ENCODE measurements at regions not wholly inside any gene's neighbourhood (a gene's known extent, or its start where the extent isn't known, plus 50 kb on each side); places are given as distances from the start of the nearest gene placed in this dataset.

DNA sequence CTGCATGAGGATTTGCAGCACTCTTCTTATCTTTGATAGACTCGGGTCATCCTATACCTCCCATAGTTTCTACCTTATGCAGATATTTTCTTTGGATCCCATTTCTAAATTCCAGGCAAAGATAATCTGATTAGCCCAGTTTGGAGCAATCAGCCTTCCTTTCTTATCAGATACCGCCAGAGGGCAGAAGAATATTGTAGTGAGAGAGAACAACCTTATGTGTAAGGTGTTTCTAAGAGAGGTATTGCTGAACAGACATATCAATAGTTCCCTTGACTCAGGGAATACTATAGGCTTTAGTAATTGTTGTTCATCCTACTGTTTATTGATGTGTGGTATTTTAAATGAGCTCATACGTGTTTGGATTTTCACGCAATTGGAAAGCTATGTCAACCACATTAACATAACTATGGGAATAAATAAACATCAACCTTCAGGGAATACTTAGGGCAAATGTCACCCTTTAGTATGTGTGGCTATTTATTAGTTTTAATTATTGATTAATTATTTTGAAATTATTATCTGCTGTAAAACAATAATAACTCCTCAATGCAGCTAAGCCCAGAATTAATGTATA lies 1435.2 kb upstream of the CDH9 start:
- Histone ChIP-seq H3K4me3 (no peak overlapping the region), H3K27ac (no peak overlapping the region), H3K9me3 (no peaks in the 10 kb centered on the region), H3K27me3 (no peaks in the 10 kb centered on the region), H3K36me3 (no peaks in the 10 kb centered on the region), H3K4me1 (no peaks in the 10 kb centered on the region)
- intact Hi-C loops (cut with DNase I; ENCODE audit: low total_unique reads): no loop called here
- no peak for DNase-seq (ENCODE audit: low spot score in 2 of 2)
- no peak for TF ChIP-seq POLR2AphosphoS5 (IDR thresholded peaks at IDR 0.05)
- no peak for TF ChIP-seq POLR2A (IDR thresholded peaks at IDR 0.05)
- TF ChIP-seq, protein P1, sequence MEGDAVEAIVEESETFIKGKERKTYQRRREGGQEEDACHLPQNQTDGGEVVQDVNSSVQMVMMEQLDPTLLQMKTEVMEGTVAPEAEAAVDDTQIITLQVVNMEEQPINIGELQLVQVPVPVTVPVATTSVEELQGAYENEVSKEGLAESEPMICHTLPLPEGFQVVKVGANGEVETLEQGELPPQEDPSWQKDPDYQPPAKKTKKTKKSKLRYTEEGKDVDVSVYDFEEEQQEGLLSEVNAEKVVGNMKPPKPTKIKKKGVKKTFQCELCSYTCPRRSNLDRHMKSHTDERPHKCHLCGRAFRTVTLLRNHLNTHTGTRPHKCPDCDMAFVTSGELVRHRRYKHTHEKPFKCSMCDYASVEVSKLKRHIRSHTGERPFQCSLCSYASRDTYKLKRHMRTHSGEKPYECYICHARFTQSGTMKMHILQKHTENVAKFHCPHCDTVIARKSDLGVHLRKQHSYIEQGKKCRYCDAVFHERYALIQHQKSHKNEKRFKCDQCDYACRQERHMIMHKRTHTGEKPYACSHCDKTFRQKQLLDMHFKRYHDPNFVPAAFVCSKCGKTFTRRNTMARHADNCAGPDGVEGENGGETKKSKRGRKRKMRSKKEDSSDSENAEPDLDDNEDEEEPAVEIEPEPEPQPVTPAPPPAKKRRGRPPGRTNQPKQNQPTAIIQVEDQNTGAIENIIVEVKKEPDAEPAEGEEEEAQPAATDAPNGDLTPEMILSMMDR (IDR thresholded peaks at IDR 0.05): no peak

DNA sequence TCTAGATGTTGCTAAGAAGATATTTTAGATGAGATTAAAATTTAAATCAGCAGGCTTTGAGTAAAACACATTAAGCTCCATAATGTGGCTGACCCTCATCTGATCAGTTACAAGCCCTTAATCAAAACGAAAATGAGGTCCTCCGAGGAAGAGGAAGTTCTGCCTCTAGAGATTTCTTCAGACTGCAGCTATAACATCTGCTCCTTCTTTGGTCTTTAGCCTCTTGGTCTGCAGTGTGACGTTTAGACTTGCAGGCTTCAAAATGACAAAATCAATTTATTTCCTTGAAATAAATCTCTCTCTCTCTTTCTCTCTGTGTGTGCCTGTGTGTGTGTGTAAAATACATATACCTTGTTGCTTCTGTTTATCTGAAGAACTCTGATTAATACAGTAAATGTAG lies 1429.8 kb upstream of the CDH9 start:
- Histone ChIP-seq H3K27me3 (no peaks in the 10 kb centered on the region), H3K36me3 (no peaks in the 10 kb centered on the region), H3K27ac (no peak overlapping the region), H3K4me1 (no peaks in the 10 kb centered on the region), H3K9me3 (no peaks in the 10 kb centered on the region), H3K4me3 (no peak overlapping the region)
- TF ChIP-seq, protein P1 (IDR thresholded peaks at IDR 0.05): no peak
- TF ChIP-seq POLR2A (IDR thresholded peaks at IDR 0.05): no peak
- no peak for TF ChIP-seq POLR2AphosphoS5 (IDR thresholded peaks at IDR 0.05)
- no peak for DNase-seq (ENCODE audit: low spot score in 2 of 2)
- intact Hi-C loops (cut with DNase I; ENCODE audit: low total_unique reads): no loop called here

DNA sequence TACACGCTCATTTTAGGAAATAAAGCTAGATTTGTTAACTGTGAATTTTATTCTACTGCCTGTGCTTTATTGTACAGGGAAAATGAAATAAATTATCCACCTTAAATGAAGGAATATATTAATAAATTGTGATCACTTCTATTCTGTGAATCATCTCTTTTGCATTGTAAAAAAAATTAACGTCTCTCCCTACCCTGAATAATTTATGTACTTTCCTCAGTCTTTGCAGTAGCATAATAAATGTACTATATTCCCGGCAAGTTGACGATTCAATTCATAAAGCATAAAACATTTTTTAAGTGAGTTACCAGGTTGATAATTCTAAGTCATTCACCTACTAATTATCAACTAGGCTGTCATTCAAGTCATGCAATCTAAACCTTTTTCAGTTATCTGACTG lies 1425.3 kb upstream of the CDH9 start:
- no peaks in the 10 kb centered on the region for H3K27me3 ChIP-seq
- H3K36me3 ChIP-seq: no peaks in the 10 kb centered on the region
- H3K9me3 ChIP-seq: no peaks in the 10 kb centered on the region
- TF ChIP-seq, protein P1 (IDR thresholded peaks at IDR 0.05): no peak
- H3K27ac ChIP-seq: no peak overlapping the region
- H3K4me1 ChIP-seq: no peaks in the 10 kb centered on the region
- no peak overlapping the region for H3K4me3 ChIP-seq
- no peak for DNase-seq (ENCODE audit: low spot score in 2 of 2)
- intact Hi-C loops (cut with DNase I; ENCODE audit: low total_unique reads): no loop called here

DNA sequence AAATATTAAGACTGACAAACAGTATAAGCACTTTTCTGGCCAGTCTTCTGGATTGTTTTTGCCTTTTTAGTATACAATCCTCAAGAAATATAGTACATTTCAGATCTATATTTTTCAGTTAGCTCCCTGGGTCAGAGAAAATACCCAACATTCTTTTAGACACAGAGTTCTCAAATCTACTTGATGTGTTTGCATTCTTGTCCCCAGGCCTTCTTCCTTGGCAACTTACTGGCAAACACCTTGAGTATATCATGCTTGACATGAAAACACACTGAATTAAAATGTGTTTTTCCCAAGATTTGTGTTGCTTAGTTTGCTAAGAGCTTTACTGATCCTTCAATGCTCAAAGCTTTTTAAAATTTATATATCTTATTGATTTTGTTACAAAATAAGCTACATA lies 1413.1 kb upstream of the CDH9 start:
- H3K27ac ChIP-seq: no peak overlapping the region
- H3K36me3 ChIP-seq: no peaks in the 10 kb centered on the region
- peaks cover 0 to 7% of the 10 kb centered on the region in 2 donors for H3K9me3 ChIP-seq
- no peak for TF ChIP-seq POLR2A (IDR thresholded peaks at IDR 0.05)
- TF ChIP-seq, protein P1 (IDR thresholded peaks at IDR 0.05): no peak
- TF ChIP-seq POLR2AphosphoS5 (IDR thresholded peaks at IDR 0.05): no peak
- H3K4me3 ChIP-seq: no peak overlapping the region
- intact Hi-C loops (cut with DNase I; ENCODE audit: low total_unique reads): no loop called here
- H3K4me1 ChIP-seq: no peaks in the 10 kb centered on the region
- DNase-seq (ENCODE audit: low spot score in 2 of 2): no peak
- H3K27me3 ChIP-seq: no peaks in the 10 kb centered on the region

DNA sequence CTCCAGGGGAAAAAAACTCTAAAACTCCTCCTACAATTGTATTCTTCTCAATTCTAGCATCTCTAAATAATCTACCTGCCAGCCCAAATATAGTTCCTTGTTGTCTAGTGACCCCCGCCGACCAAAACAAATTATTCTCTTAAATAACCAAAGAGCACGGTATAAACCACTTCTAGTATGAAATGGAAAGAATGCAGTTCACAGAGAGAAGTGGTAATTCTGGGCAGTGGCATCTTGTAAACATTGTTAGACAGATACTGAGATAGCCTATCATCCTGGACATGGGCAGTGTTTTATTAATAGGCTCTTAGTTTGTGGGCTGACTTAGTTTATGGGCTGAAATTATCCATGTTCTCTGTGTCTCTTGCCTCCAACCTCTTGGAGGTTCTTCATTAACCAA lies 1412.6 kb upstream of the CDH9 start:
- Histone ChIP-seq H3K9me3 (peaks cover 5 to 12% of the 10 kb centered on the region in 2 donors), H3K36me3 (no peaks in the 10 kb centered on the region), H3K27ac (no peak overlapping the region), H3K4me3 (no peak overlapping the region), H3K4me1 (no peaks in the 10 kb centered on the region), H3K27me3 (no peaks in the 10 kb centered on the region)
- TF ChIP-seq POLR2AphosphoS5 (IDR thresholded peaks at IDR 0.05) (no peak), POLR2A (IDR thresholded peaks at IDR 0.05) (no peak)
- TF ChIP-seq, protein P1 (IDR thresholded peaks at IDR 0.05): no peak
- DNase-seq (ENCODE audit: low spot score in 2 of 2): no peak
- intact Hi-C loops (cut with DNase I; ENCODE audit: low total_unique reads): no loop called here
